GM19240 (cell line): ENCODE measurements at regions not wholly inside any gene's neighbourhood (a gene's known extent, or its start where the extent isn't known, plus 50 kb on each side); places are given as distances from the start of the nearest gene placed in this dataset.
"Not testable (repeated sequence)": the region's sequence is repeated elsewhere in the genome, so short reads cannot be mapped to it uniquely, and the experiment has no call there.

Experiments
- DNase-seq: peaks from one replicate; pipeline ENCODE4 v3.0.0; 2011; ENCODE audit warnings: low spot score; ENCODE audit not compliant: insufficient read length

DNA sequence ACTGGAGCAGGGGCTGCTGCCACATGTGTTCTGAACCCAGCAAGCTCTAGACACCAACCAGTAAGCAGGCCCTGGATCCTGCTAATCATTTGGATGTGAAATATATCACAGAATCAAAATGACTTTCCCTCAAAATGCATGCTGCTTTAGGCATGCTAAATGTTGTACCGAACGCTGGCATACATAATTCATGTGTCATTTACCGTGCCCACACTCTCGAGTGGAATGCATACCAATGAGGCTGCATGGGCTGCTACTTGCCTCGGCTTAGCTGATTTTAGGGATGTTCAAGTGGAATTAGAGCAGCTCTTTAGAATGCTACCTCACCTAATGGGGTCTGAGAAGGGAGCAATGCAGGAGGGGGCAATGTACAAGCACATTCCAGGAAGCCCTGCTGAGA, 509.6 kb upstream of the RAB6C start:
- no peak for DNase-seq

GRCh38 chr2:129478902-129479517, 500.5 kb upstream of the RAB6C start:
- DNase-seq, result no peak

- no peak for DNase-seq
Observed at GRCh38 chr2:129479892-129480291, 499.6 kb upstream of the RAB6C start.

DNA sequence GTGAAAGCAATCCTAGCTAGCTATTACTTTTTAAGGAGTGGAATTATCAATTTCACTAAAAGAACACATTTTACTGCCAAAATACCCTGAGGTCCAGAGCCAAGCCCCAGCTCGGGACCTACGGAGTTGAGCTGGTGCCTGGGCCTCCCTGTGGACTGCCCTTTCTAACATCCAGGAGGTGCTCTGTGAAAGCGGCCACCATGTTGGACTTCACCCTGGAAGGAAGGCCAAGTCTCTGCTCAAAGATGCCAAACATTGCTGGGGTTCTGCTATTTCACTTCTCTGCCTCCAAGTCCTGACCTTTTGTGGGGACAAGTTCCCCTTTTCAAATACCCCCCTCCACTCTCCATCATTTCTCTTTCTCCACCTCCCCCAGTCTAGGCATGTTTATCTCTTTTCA, 498.7 kb upstream of the RAB6C start:
- DNase-seq, result no peak

DNA sequence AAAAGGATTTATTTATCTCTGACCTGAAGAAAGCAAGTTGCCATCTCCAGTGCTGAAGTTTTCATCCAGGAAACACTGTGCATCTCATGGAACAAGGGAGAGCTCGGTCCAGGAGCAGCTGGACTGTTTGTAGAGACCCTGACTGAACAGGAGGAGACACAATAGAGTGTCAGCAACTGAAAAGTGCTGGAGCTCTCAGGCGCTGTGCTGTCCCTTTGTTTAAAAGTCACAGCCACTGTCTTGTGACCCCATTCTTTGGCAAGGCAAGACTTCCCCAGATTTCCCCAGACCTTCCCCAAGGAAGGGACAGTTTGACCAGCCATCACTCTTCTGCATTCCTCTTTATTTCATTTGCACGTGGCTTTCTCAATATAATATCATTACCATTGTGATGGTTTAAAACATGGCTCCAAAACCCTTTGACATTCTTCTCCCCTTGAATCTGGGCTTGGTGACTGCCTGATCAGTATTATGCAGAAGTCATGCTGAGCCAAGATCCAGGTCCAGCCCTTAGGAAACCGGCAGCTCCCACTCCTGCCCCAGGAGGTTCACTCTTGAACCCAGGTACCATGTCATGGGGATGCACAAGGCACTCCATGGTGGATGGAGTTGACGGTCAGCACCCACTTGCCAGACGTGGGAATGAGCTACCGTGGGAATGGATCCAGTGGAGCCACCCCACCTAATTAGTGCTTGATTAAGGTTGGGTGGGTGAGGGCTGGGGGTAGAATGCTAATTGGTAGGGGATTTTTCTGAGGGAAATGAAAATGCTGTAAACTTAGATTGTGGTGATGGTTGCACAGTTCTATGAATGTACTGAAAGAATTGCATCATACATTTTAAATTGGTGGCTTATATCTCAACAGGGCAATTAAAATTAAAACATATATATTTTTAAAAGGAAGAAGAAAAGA, 497.9 kb upstream of the RAB6C start:
- DNase-seq, result no peak

GRCh38 chr2:129482626-129483025, 496.8 kb upstream of the RAB6C start:
- DNase-seq, result no peak

- DNase-seq, result no peak
Observed at GRCh38 chr2:129483366-129483765, 496.1 kb upstream of the RAB6C start.

DNA sequence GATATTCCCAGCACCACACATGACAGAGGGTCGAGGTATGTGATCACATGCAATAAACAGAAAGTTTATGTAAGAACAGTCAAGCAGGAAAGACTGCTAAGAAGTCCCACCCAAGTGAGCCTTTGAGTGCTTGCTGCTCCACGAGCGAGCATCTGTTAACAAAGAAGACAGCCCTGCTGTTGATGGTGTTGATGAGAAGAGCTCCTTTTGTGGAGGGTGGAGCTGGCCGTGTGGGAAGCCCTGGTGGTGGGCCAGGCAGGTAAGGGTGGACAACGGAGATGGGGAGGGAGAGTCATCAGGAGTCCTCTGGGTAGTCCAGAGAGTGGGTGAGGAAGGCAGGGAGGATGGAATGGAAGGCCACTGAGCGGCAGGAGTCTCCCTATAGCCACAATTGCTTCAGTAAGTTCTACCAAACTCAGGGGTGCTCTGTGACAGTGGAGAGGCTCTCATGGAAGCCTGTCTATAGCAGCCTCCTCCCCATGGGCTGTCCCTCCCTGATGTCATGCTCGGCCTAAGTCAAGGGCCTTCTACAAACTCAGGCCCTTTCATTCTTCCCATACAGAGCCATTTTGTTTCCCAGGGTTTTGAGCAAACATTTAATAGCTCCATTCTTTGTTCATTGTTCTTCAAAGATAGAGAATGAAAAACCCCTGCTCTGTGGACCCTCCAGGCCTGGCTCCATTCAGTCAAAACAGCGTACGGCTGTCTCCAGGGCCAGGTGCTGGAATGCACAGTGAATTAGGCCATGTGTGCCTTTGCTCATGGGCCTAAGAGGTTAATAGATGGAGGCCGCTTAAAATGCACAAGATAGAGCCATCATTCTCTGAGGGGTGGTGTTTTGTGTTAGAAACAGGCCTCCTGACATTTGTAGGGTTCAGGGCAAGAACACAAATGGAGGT, 494.2 kb upstream of the RAB6C start:
- no peak for DNase-seq

GRCh38 chr2:129488376-129488775, 491.1 kb upstream of the RAB6C start:
- DNase-seq, result no peak

- no peak for DNase-seq
Observed at GRCh38 chr2:129490641-129491040, 488.8 kb upstream of the RAB6C start.

GRCh38 chr2:129491308-129491707, 488.2 kb upstream of the RAB6C start:
- DNase-seq, result no peak

DNA sequence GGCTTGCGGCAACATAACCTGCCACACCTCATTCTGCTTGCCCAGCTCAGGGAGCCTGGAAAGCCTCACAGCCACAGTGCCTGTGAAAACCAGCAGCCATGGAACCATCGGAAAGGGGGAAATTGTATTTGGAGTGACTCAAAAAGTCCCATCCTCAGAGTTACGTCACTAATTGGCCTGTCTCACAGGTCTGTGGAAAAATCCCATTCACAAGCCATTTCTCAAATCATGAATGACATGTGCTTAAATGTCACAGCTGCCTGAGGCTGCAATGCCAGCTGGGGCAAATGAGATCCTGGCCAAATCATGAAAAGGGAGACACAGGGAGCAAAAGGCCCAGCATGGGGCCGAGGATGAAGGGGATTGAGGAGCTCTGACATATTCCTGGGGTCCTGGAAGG, 486.9 kb upstream of the RAB6C start:
- DNase-seq, result no peak

DNA sequence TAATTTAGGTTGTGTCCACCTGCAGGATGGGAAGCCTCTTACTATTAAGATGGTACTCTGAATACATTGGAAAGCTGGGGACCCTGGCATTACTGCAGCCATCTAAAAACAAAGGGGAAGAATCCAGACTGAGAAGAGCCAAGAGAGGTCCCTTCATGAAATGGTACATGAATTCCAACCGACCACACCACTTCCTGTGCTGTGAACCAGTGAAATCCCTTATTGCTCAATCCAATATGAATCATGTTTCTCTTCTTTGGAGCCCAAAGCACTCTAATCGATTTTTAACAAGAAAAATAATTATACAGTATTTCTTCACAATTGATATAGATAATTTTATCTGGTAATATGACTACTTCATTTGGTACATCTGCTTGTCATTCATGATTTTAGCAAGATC, 479.7 kb upstream of the RAB6C start:
- no peak for DNase-seq

DNA sequence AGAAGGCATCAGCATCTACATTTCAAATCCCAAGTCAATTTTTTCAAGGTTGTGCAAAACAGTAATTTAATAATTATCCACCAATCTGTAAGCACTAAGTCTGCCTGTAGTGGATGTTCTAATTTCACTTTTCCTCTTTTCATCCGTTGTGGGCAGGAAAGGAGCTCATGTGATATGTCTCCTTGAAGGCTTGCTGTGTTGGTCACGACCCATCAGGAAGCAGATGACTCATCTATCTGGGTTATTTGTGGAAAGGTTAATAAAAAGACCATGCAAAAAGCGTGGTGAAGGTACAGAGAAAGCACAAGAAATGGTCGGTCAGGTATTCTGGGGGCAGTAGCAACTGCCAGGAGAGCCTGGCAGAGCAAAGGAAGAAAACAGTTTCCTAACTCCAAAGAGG, 476.7 kb upstream of the RAB6C start:
- DNase-seq, result no peak

GRCh38 chr2:129504646-129505045, 474.8 kb upstream of the RAB6C start:
- no peak for DNase-seq

- DNase-seq, result no peak
Observed at GRCh38 chr2:129518937-129519336, 460.5 kb upstream of the RAB6C start.

DNA sequence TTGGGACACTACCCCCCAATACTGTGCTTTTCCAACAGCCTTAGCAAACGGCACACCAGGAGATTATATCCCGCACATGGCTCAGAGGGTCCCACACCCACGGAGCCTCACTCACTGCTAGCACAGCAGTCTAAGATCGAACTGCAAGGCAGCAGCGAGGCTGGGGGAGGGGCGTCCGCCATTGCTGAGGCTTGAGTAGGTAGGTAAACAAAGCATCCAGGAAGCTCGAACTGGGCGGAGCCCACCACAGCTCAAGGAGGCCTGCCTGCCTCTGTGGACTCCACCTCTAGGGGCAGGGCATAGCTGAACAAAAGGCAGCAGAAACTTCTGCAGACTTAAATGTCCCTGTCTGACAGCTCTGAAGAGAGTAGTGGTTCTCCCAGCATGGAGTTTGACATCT, 447.3 kb upstream of the RAB6C start:
- not testable (repeated sequence) for DNase-seq

- no peak for DNase-seq
Observed at GRCh38 chr2:129548880-129549279, 430.6 kb upstream of the RAB6C start.

DNA sequence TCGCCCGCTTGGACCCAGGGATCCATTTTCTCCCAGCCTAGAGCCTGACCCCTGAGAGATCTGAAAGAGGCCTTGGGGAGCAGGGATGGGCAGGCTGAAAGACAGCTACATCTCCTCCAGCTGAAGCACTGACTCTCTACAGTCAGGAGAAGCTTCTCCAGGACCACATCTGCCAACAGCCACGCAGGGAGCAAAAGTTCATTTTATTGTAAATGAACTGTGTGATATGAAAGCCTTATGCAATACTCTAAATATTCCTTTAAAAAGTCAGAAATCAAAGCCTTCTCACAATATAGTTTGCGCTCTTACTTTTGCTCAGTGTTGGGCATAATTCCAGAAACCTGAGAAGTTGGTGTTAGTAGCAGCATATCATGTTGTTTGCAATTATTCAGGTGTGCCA, 428.9 kb upstream of the RAB6C start:
- DNase-seq, result no peak

DNA sequence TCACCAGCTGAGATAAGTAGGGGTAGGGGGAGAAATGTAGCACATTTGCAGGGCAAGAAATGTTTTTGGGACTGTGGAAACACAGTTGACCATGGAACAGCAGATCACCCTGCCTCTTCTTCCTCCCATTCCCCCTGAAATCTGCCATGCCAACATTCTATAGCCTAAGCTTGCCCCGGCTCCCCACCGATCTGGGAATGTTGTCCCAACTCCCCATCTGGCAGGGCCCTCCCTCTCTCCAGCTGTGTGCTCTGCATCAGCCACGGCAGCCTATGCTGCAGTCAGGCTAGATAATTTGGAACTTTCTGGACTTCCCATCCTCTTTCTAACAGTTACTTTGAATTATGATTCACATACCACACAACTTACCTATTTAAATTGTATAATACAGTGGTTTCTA, 425.1 kb upstream of the RAB6C start:
- no peak for DNase-seq

- DNase-seq, result no peak
Observed at GRCh38 chr2:129559101-129559500, 420.4 kb upstream of the RAB6C start.

DNA sequence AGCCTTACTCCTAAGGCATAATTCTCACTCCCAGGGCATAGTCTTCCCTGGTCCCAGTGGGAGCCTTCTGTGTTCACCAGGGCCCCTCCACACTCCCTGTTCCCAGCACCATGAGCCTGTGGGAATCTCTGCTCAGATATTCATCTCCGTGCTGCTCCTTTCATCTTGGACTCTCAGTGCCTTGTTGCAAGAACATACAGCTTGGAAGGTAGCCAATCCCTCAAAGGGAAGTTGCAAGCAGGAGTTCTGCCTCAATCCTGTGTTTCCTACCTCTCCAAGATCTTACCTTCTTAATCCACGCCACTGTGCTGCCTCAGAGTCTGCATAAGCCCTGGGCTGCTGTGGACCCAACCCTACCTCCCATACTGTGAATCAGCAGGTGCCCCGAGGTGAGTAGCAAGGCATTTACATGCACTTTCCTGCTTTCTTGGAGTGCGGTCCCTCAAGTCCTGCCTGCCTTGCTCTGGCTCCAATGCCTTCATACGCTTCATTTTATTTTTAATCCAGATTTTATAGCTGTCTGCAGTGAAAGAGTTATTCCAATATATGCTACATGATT, 413.8 kb upstream of the RAB6C start:
- no peak for DNase-seq
